Ishikawa (cell line): ENCODE measurements at regions not wholly inside any gene's neighbourhood (a gene's known extent, or its start where the extent isn't known, plus 50 kb on each side); places are given as distances from the start of the nearest gene placed in this dataset.

Experiments
- CEBPB ChIP-seq: IDR thresholded peaks from 2 replicates; pipeline ENCODE4 v1.6.1; 2012
- CREB1 ChIP-seq: IDR thresholded peaks from 2 replicates; pipeline ENCODE4 v1.6.1; 2012; ENCODE audit warnings: low read depth
- EGR1 ChIP-seq: IDR thresholded peaks from 2 replicates; pipeline ENCODE4 v1.6.1; 2012
- EP300 ChIP-seq: IDR thresholded peaks from 2 replicates; pipeline ENCODE4 v1.6.1; 2012; ENCODE audit warnings: borderline replicate concordance
- FOXM1 ChIP-seq: IDR thresholded peaks from 2 replicates; pipeline ENCODE4 v1.6.1; 2012; ENCODE audit warnings: low read depth, borderline replicate concordance
- MAX ChIP-seq: IDR thresholded peaks from 2 replicates; pipeline ENCODE4 v1.6.1; 2012
- NFIC ChIP-seq: IDR thresholded peaks from 2 replicates; pipeline ENCODE4 v1.6.1; 2012
- RAD21 ChIP-seq: IDR thresholded peaks from 2 replicates; pipeline ENCODE4 v1.6.1; 2012; ENCODE audit warnings: low read depth
- REST ChIP-seq: IDR thresholded peaks from 2 replicates; pipeline ENCODE4 v1.6.1; 2012; ENCODE audit warnings: low read depth, mild to moderate bottlenecking
- TAF1 ChIP-seq: IDR thresholded peaks from 2 replicates; pipeline ENCODE4 v1.6.1; 2012; ENCODE audit warnings: low read depth, mild to moderate bottlenecking
- TCF12 ChIP-seq: IDR thresholded peaks from 2 replicates; pipeline ENCODE4 v1.6.1; 2012; ENCODE audit warnings: low read depth
- TEAD4 ChIP-seq: IDR thresholded peaks from 2 replicates; pipeline ENCODE4 v1.6.1; 2012
- USF1 ChIP-seq: IDR thresholded peaks from 2 replicates; pipeline ENCODE4 v1.6.1; 2012
- YY1 ChIP-seq: IDR thresholded peaks from 2 replicates; pipeline ENCODE4 v1.6.1; 2012; ENCODE audit warnings: low read depth
- ZBTB7A ChIP-seq: IDR thresholded peaks from 2 replicates; pipeline ENCODE4 v1.6.1; 2012; ENCODE audit warnings: low read depth

GRCh38 chr12:124448241-124448954 lies 119.0 kb downstream of the NCOR2 start:
- TF ChIP-seq RAD21 = no peak
- no peak for TF ChIP-seq CREB1
- no peak for TF ChIP-seq USF1
- TF ChIP-seq EGR1 = no peak
- TF ChIP-seq TEAD4 = no peak
- TF ChIP-seq EP300 = no peak

GRCh38 chr12:124446364-124446763 lies 121.0 kb downstream of the NCOR2 start:
- no peak for TF ChIP-seq TEAD4
- TF ChIP-seq NFIC = no peak
- no peak for TF ChIP-seq ZBTB7A
- no peak for TF ChIP-seq USF1

GRCh38 chr12:124445826-124446225 lies 121.6 kb downstream of the NCOR2 start:
- TF ChIP-seq EGR1 = no peak
- no peak for TF ChIP-seq REST
- no peak for TF ChIP-seq RAD21
- no peak for TF ChIP-seq USF1
- TF ChIP-seq EP300 = no peak
- TF ChIP-seq MAX = no peak
- no peak for TF ChIP-seq TCF12
- TF ChIP-seq YY1 = no peak
- TF ChIP-seq NFIC = no peak
- TF ChIP-seq TEAD4 = no peak
- TF ChIP-seq FOXM1 = no peak
- TF ChIP-seq CREB1 = no peak
- TF ChIP-seq CEBPB = no peak
- TF ChIP-seq TAF1 = no peak
- no peak for TF ChIP-seq ZBTB7A

- TF ChIP-seq CREB1 = no peak
- TF ChIP-seq TAF1 = no peak
- TF ChIP-seq REST = no peak
- no peak for TF ChIP-seq EP300
- no peak for TF ChIP-seq FOXM1
- TF ChIP-seq ZBTB7A = no peak
- TF ChIP-seq EGR1 = no peak
- no peak for TF ChIP-seq USF1
Measured at GRCh38 chr12:124445121-124445718, 122.2 kb downstream of the NCOR2 start.

- TF ChIP-seq EP300 = no peak
- TF ChIP-seq NFIC = no peak
- no peak for TF ChIP-seq MAX
- TF ChIP-seq USF1 = no peak
- no peak for TF ChIP-seq YY1
- no peak for TF ChIP-seq TEAD4
- TF ChIP-seq ZBTB7A = no peak
- TF ChIP-seq CEBPB = no peak
- TF ChIP-seq TAF1 = no peak
- TF ChIP-seq FOXM1 = no peak
- no peak for TF ChIP-seq REST
- TF ChIP-seq TCF12 = no peak
- no peak for TF ChIP-seq CREB1
- TF ChIP-seq EGR1 = no peak
- no peak for TF ChIP-seq RAD21
Measured at GRCh38 chr12:124443931-124444712, 123.3 kb downstream of the NCOR2 start.
